ENCODE measurements at regions not wholly inside any gene's neighbourhood (a gene's known extent, or its start where the extent isn't known, plus 50 kb on each side); places are given as distances from the start of the nearest gene placed in this dataset.

- no peak for TF ChIP-seq CREB1 (IDR thresholded peaks at IDR 0.05)
- no peak for TF ChIP-seq TBP (IDR thresholded peaks at IDR 0.05; ENCODE audit: low read depth, low read length)
- TF ChIP-seq, protein P1, sequence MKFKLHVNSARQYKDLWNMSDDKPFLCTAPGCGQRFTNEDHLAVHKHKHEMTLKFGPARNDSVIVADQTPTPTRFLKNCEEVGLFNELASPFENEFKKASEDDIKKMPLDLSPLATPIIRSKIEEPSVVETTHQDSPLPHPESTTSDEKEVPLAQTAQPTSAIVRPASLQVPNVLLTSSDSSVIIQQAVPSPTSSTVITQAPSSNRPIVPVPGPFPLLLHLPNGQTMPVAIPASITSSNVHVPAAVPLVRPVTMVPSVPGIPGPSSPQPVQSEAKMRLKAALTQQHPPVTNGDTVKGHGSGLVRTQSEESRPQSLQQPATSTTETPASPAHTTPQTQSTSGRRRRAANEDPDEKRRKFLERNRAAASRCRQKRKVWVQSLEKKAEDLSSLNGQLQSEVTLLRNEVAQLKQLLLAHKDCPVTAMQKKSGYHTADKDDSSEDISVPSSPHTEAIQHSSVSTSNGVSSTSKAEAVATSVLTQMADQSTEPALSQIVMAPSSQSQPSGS (IDR thresholded peaks at IDR 0.05; ENCODE audit: low read length) = no peak
Observed at GRCh38 chr6:40910260-40910893, 128.6 kb downstream of the UNC5CL start (continued).
